ENCODE measurements at regions not wholly inside any gene's neighbourhood (a gene's known extent, or its start where the extent isn't known, plus 50 kb on each side); places are given as distances from the start of the nearest gene placed in this dataset.
"Not testable (repeated sequence)": the region's sequence is repeated elsewhere in the genome, so short reads cannot be mapped to it uniquely, and the experiment has no call there.

DNA sequence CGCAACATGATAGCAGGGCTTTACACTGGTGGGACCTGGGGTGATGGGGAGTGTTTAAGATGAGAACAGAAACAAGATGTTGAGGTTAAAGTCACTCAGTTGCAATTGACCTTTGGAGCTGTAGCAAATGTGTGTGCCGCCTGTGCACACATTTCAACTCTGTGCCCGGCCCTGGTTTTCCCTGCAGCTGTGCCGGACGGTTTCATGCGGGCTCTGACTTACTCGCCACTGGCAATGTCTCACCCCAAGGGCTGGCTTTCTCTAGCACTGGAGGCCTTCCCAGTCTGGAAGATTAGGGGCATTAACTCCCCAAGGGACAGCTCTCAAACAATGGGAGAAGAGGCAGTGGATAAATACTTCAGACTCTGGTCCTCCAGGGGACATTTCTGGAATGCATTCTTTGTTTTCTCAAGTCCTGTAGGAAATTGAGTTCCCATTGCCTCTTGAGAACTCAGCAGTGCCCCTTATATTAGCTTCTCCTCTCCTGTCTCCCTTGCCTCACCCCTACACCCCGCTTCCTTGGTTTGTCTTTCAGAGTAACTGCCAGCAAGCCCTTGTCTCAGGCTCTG, 152.5 kb downstream of the EDEM1 start:
- POLR2A ChIA-PET, result no interaction called here
- Mint-ChIP-seq H3K4me3 (no peak overlapping the region), H3K9me3 (ENCODE audit: insufficient read depth) (no peaks in the 10 kb centered on the region), H3K4me1 (ENCODE audit: low read depth) (no peaks in the 10 kb centered on the region), H3K36me3 (ENCODE audit: low read depth) (no peaks in the 10 kb centered on the region), H3K27ac (no peak overlapping the region), H3K27me3 (ENCODE audit: low read depth) (no peaks in the 10 kb centered on the region)
- CTCF ChIA-PET, result no interaction called here
- ATAC-seq, result no peak
- DNase-seq, result no peak

DNA sequence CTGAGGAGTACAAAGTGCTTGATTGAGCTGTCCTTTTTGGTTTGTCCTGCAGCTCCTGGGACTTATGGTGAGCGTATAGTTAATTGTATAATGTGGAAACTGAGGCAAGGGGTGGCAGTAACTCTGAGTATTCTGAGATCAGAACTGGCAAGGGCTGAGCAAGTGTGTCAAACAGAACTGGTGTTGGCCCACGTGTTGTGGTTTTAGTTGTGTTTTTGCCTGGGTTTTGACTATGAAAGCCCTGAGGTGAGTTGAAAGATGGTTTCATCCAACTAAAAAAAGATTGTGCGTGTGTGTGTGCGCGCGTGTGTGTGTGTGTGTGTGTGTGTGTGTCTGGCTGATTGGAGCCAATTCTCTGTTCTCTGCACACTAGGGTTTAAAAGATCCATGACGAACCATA, 154.1 kb downstream of the EDEM1 start:
- no peaks in the 10 kb centered on the region for H3K9me3 Mint-ChIP-seq (ENCODE audit: insufficient read depth)
- ATAC-seq, result no peak
- no peaks in the 10 kb centered on the region for H3K27me3 Mint-ChIP-seq (ENCODE audit: low read depth)
- POLR2A ChIA-PET, result no interaction called here
- H3K4me1 Mint-ChIP-seq (ENCODE audit: low read depth), result no peaks in the 10 kb centered on the region
- no peak for DNase-seq
- no peak overlapping the region for H3K4me3 Mint-ChIP-seq
- CTCF ChIA-PET, result no interaction called here
- no peaks in the 10 kb centered on the region for H3K36me3 Mint-ChIP-seq (ENCODE audit: low read depth)
- no peak overlapping the region for H3K27ac Mint-ChIP-seq

DNA sequence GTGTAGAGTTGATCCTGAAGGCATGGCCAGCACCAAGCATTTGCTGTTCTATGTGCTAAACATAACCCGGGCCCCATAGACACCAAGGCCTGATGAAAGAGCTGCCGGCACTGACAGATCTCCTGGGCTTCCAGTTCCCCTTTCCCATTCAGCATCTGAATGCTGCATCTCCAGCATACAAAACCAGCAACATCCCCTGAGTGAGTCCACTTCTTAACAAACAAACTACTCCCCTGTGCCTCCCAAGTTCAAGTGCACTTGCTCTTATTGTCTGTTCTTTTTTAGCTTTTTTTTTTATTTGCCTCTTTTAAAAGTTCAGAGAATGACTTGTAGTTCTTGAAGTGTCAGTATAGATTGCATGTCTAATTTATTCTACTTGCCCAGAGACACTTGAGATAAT, 156.0 kb downstream of the EDEM1 start:
- ATAC-seq (no peak), DNase-seq (no peak)
- Mint-ChIP-seq H3K27me3 (ENCODE audit: low read depth) (no peaks in the 10 kb centered on the region), H3K4me1 (ENCODE audit: low read depth) (no peaks in the 10 kb centered on the region), H3K36me3 (ENCODE audit: low read depth) (no peaks in the 10 kb centered on the region), H3K4me3 (no peak overlapping the region), H3K9me3 (ENCODE audit: insufficient read depth) (no peaks in the 10 kb centered on the region), H3K27ac (no peak overlapping the region)
- POLR2A ChIA-PET, result no interaction called here
- CTCF ChIA-PET, result no interaction called here

DNA sequence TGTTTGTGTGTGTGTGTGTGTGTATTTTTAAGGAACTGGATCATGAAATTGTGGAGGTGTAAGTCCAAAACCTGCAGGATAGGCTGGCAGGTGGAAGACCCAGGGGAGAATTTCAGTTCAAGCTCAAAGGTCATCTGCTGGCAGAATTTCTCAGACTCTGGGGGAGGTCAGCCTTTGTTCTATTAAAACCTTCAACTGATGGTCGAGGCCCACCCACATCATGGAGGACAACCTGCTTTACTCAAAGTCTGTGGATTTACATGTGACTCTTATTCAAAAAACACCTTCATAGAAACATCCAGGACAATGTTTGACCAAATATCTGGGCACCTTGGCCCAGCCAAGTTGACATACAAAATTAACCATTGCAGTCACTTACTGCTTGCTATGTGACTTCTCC, 157.2 kb downstream of the EDEM1 start:
- no peak overlapping the region for H3K4me3 Mint-ChIP-seq
- H3K9me3 Mint-ChIP-seq (ENCODE audit: insufficient read depth), result no peaks in the 10 kb centered on the region
- no peak for ATAC-seq
- ChIA-PET POLR2A (no interaction called here), CTCF (no interaction called here)
- H3K27ac Mint-ChIP-seq, result no peak overlapping the region
- DNase-seq, result no peak
- peaks cover 3% of the 10 kb centered on the region for H3K27me3 Mint-ChIP-seq (ENCODE audit: low read depth)
- H3K36me3 Mint-ChIP-seq (ENCODE audit: low read depth), result no peaks in the 10 kb centered on the region
- H3K4me1 Mint-ChIP-seq (ENCODE audit: low read depth), result no peaks in the 10 kb centered on the region

DNA sequence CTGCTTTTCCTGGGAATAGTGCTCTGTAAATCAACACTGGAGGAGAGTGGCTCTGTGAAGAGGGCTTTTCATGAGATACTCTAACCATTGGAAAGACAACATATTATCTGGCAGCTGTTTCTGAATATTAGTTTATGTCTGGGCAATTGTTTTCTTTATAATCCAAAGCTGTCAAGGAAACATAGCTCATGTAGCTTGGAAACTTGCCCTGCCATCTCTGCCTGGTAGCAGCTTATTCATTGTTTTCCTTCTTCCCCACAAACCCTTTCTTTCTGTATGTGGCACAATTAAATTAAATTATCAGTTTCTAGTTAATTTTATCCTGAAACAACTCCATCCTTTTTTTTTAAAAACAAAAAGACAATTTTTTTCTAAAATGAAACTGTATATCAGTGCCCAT, 160.0 kb downstream of the EDEM1 start:
- peaks cover 3% of the 10 kb centered on the region for H3K27me3 Mint-ChIP-seq (ENCODE audit: low read depth)
- no peaks in the 10 kb centered on the region for H3K4me1 Mint-ChIP-seq (ENCODE audit: low read depth)
- ATAC-seq, result no peak
- no peaks in the 10 kb centered on the region for H3K36me3 Mint-ChIP-seq (ENCODE audit: low read depth)
- H3K27ac Mint-ChIP-seq, result no peak overlapping the region
- no peaks in the 10 kb centered on the region for H3K9me3 Mint-ChIP-seq (ENCODE audit: insufficient read depth)
- DNase-seq, result no peak
- POLR2A ChIA-PET, result no interaction called here
- no peak overlapping the region for H3K4me3 Mint-ChIP-seq
- CTCF ChIA-PET, result no interaction called here

DNA sequence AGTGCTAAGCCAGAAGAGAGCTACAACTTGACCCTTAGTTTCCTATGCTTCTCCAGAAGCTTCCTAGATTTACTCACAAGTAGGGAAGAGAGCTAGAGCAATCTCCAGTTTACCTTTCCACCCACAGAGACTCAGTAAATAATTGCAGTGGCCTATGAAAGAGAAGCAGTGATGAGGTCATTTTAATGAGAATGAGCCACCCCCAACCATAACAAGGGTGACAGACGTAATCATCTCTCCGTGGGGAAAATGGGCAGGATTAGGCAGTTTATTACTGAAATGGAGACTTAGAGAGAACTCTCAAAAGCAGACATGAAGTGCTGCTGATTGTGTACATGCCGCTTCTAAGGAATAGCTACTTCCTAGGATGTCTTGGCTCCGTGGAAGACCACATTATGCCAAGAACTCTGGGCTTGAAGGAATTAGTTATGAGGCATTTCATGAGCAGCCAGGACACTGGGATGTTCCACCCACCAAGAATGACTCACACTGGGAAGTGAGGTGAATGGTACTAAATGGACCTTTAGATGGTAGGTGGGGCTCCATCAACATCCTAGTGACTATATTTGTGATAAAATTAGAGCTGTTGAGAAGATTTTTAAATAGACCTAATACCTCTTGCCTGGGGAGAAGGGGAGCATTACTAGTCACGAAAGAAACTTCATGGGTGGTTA, 160.9 kb downstream of the EDEM1 start:
- no peaks in the 10 kb centered on the region for H3K4me1 Mint-ChIP-seq (ENCODE audit: low read depth)
- no peak for DNase-seq
- POLR2A ChIA-PET, result no interaction called here
- CTCF ChIA-PET, result no interaction called here
- no peaks in the 10 kb centered on the region for H3K9me3 Mint-ChIP-seq (ENCODE audit: insufficient read depth)
- H3K27me3 Mint-ChIP-seq (ENCODE audit: low read depth), result peaks cover 3% of the 10 kb centered on the region
- no peak overlapping the region for H3K27ac Mint-ChIP-seq
- no peak overlapping the region for H3K4me3 Mint-ChIP-seq
- no peaks in the 10 kb centered on the region for H3K36me3 Mint-ChIP-seq (ENCODE audit: low read depth)
- ATAC-seq, result no peak

DNA sequence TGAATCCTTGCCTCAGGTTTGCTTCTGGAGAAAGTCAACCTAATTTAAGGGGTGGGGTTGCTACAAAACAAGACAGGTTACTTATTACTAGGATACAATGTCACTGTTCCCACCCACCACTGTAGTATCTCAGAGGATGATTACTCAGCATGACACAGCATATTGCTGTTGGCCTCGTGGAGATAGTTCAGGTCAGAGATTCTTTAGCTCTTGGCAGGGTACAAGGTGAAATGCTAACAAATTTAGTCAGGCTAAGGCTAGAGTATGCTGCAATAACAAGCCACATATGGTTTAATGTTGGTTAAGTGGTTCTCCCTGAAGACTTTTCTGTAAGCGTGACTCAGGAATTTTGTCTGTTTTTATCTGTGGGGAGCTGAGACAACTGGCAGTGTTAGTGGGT, 161.8 kb downstream of the EDEM1 start:
- Mint-ChIP-seq H3K4me1 (ENCODE audit: low read depth) (no peaks in the 10 kb centered on the region), H3K36me3 (ENCODE audit: low read depth) (no peaks in the 10 kb centered on the region), H3K4me3 (no peak overlapping the region), H3K27me3 (ENCODE audit: low read depth) (peaks cover 3% of the 10 kb centered on the region), H3K27ac (no peak overlapping the region), H3K9me3 (ENCODE audit: insufficient read depth) (no peaks in the 10 kb centered on the region)
- DNase-seq (no peak), ATAC-seq (no peak)
- ChIA-PET CTCF (no interaction called here), POLR2A (no interaction called here)

DNA sequence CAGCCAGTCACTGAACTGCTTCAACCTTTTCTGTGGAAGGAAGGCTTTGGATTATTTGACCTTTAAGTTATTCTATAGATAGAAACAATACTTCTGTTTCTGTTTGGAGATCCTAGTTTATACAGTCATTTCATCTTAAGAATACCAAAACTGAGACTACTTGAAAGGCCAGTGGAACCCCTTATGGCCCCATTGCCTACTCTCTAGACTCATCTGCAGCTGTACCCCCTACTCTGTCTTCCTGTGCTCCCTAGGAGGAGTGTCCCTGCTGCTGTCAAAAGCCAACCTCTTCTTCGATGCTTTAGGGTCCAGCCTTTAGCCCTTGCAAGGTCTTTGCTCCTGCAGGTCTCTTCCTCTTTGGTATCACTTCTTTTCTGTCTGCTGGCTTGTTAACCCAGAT, 169.6 kb downstream of the EDEM1 start:
- ATAC-seq (no peak), DNase-seq (no peak)
- Mint-ChIP-seq H3K4me1 (ENCODE audit: low read depth) (no peaks in the 10 kb centered on the region), H3K36me3 (ENCODE audit: low read depth) (no peaks in the 10 kb centered on the region), H3K4me3 (no peak overlapping the region), H3K27me3 (ENCODE audit: low read depth) (peaks cover 3% of the 10 kb centered on the region), H3K27ac (no peak overlapping the region), H3K9me3 (ENCODE audit: insufficient read depth) (no peaks in the 10 kb centered on the region)
- ChIA-PET POLR2A (no interaction called here), CTCF (no interaction called here)

DNA sequence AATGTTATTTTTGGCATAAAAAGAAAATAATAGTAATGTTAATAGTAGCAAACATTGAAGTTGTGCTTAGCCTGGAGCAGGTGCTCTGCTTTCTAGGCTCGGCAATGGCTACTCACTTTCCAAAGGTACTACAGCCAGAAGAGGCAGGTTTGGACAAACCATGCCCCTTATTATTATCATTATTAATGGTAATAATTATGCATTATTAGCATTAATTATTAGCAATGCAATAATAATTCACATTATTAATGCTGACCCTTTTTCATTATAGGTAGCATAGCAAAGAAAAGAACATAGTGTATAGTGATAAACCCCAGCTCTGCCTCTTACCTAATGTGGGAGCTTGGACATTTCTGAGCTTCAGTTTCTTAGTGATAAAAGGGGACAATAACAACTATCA, 171.4 kb downstream of the EDEM1 start:
- H3K27ac Mint-ChIP-seq, result no peak overlapping the region
- no peak for DNase-seq
- POLR2A ChIA-PET, result no interaction called here
- H3K4me1 Mint-ChIP-seq (ENCODE audit: low read depth), result no peaks in the 10 kb centered on the region
- CTCF ChIA-PET, result no interaction called here
- H3K27me3 Mint-ChIP-seq (ENCODE audit: low read depth), result peaks cover 3% of the 10 kb centered on the region
- ATAC-seq, result no peak
- no peaks in the 10 kb centered on the region for H3K36me3 Mint-ChIP-seq (ENCODE audit: low read depth)
- H3K9me3 Mint-ChIP-seq (ENCODE audit: insufficient read depth), result no peaks in the 10 kb centered on the region
- no peak overlapping the region for H3K4me3 Mint-ChIP-seq

DNA sequence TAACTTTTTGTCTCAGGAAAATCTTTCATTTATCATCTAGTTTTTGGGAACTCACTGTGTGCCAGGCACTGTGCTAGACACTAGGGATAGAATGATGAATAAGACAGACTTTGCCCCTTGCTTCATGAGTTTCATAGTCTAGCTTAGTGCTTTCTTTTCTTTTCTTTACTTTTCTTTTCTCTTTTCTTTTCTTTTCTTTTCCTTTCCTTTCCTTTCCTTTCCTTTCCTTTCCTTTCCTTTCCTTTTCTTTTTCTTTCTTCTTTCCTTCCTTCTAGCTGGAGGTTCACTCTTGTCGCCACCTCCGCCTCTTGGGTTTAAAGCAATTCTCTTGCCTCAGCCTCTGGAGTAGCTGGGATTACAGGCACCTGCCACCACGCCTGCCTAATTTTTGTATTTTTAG, 172.9 kb downstream of the EDEM1 start:
- no peaks in the 10 kb centered on the region for H3K4me1 Mint-ChIP-seq (ENCODE audit: low read depth)
- CTCF ChIA-PET, result no interaction called here

DNA sequence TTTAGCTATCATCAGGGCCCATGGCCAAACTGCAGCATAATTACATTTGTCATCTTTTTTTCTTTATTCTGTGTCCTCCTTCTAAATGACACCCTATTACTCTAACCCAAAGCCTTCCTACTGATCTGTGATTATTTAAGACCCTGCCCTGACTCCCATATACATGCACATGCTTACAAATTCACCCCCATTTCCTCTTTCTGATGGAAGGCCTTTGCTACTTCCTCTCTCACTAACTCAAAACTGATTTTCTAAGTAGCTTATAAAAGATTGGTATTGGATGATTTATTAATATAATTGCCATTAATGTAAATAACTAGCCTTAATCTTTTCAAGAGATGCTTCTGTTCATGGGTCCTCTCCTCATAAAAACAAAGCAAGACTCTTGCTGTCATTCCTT, 179.2 kb downstream of the EDEM1 start:
- Mint-ChIP-seq H3K9me3 (ENCODE audit: insufficient read depth) (peaks cover 4% of the 10 kb centered on the region), H3K27ac (no peak overlapping the region), H3K27me3 (ENCODE audit: low read depth) (no peaks in the 10 kb centered on the region), H3K36me3 (ENCODE audit: low read depth) (no peaks in the 10 kb centered on the region), H3K4me1 (ENCODE audit: low read depth) (no peaks in the 10 kb centered on the region), H3K4me3 (no peak overlapping the region)
- CTCF ChIA-PET, result no interaction called here
- POLR2A ChIA-PET, result no interaction called here
- DNase-seq, result no peak
- ATAC-seq, result no peak

More for the DNA sequence above, 172.9 kb downstream of the EDEM1 start:
- ATAC-seq (no peak), DNase-seq (no peak)
- Mint-ChIP-seq H3K27ac (no peak overlapping the region), H3K36me3 (ENCODE audit: low read depth) (no peaks in the 10 kb centered on the region), H3K4me3 (no peak overlapping the region), H3K9me3 (ENCODE audit: insufficient read depth) (no peaks in the 10 kb centered on the region), H3K27me3 (ENCODE audit: low read depth) (peaks cover 3% of the 10 kb centered on the region)
- POLR2A ChIA-PET, result no interaction called here

DNA sequence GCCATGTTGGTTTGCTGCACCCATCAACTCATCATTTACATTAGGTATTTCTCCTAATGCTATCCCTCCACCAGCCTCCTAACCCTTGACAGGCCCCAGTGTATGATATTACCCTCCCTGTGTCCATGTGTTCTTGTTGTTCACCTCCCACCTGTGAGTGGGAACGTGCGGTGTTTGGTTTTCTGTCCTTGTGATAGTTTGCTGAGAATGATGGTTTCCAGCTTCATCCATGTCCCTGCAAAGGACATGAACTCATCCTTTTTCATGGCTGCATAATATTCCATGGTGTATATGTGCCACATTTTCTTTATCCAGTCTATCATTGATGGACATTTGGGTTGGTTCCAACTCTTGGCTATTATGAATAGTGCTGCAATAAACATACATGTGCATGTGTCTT, 184.0 kb downstream of the EDEM1 start:
- DNase-seq; H3K27ac Mint-ChIP-seq; POLR2A ChIA-PET; H3K9me3 Mint-ChIP-seq (ENCODE audit: insufficient read depth); H3K27me3 Mint-ChIP-seq (ENCODE audit: low read depth); ATAC-seq; H3K36me3 Mint-ChIP-seq (ENCODE audit: low read depth); CTCF ChIA-PET; H3K4me3 Mint-ChIP-seq; H3K4me1 Mint-ChIP-seq (ENCODE audit: low read depth): not testable (repeated sequence)

DNA sequence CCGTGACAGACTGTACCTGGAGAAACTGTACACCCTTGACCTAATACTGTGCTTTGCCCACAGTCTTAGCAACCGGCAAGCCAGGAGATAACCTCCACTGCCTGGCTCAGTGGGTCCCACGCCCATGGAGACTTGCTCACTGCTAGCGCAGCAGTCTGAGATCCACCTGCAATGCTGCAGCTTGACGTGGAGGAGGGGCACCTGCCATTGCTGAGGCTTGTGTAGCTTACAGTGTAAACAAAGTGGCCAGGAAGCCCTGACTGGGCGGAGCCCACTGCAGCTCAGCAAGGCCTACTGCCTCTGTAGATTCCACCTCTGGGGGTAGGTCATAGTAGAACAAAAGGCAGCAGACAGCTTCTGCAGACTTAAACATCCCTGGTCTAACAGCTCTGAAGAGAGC, 189.3 kb downstream of the EDEM1 start:
- no peak for DNase-seq
- Mint-ChIP-seq H3K9me3 (ENCODE audit: insufficient read depth) (no peaks in the 10 kb centered on the region), H3K4me1 (ENCODE audit: low read depth) (no peaks in the 10 kb centered on the region), H3K27ac (no peak overlapping the region), H3K27me3 (ENCODE audit: low read depth) (no peaks in the 10 kb centered on the region), H3K4me3 (no peak overlapping the region), H3K36me3 (ENCODE audit: low read depth) (no peaks in the 10 kb centered on the region)
- POLR2A ChIA-PET, result no interaction called here
- no peak for ATAC-seq
- CTCF ChIA-PET, result no interaction called here
